Fibroblast of lung (primary cell): ENCODE measurements at regions not wholly inside any gene's neighbourhood (a gene's known extent, or its start where the extent isn't known, plus 50 kb on each side); places are given as distances from the start of the nearest gene placed in this dataset.

Source experiments
- CTCF ChIP-seq, 2 donors: IDR thresholded peaks in 1 of 2; conservative IDR thresholded peaks in 1 of 2; 1 replicate in 1 of 2; 2 replicates in 1 of 2; pipeline ENCODE4 v1.5.1; 2011 to 2012; ENCODE audit warnings: low read length in 2 of 2, control low read depth in 1 of 2, inconsistent platforms in 1 of 2, low read depth in 1 of 2, mild to moderate bottlenecking in 1 of 2
- EZH2 ChIP-seq: IDR thresholded peaks from 2 replicates; pipeline ENCODE4 v1.5.1; 2012; ENCODE audit warnings: low read length, control low read depth, mild to moderate bottlenecking; ENCODE audit errors: missing control alignments

- TF ChIP-seq CTCF (conservative IDR thresholded peaks at IDR 0.05 in 1 of 2, IDR thresholded peaks at IDR 0.05 in 1 of 2; ENCODE audit: low read depth in 1 of 2, low read length in 2 of 2), result peak; percentile 63 to 74
- TF ChIP-seq EZH2, result no peak
These were observed 256.0 kb downstream of the DCDC2C start for GRCh38 chr2:3959372-3959771.
